ENCODE measurements at regions not wholly inside any gene's neighbourhood (a gene's known extent, or its start where the extent isn't known, plus 50 kb on each side); places are given as distances from the start of the nearest gene placed in this dataset.
"Not testable (repeated sequence)": the region's sequence is repeated elsewhere in the genome, so short reads cannot be mapped to it uniquely, and the experiment has no call there.

GRCh38 chr17:27208370-27208769, 85.5 kb upstream of the WSB1 start:
- TF ChIP-seq CTCF, POLR2AphosphoS5 (IDR thresholded peaks at IDR 0.05): not testable (repeated sequence)
